ENCODE measurements at regions not wholly inside any gene's neighbourhood (a gene's known extent, or its start where the extent isn't known, plus 50 kb on each side); places are given as distances from the start of the nearest gene placed in this dataset.

DNA sequence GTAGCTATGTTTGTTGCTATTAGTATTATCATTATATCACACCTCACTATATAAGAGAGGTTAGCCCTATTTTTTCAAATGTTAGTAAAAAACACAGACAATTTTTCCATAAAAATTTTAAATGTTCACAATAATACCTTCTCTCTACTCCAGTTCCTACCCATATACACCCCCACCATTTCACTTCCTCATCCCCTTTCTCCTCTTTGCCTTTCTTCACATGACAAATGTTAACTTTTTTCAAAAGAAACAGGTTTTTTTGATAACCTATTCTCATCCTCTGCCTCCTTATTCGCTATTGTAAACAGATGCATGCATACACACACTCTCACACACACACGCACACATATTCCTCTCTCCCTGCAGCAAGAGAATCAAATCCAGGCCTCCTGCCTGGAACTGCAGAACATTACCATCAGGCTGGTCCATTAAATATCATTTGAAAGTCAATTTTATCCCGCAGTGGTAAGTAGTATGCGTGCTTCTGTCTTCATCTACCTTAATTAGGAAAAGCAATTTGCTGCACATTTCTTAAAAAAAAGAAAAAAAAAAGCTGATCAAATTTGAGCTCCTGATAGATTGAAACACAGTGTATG, 55.5 kb downstream of the MID1IP1 start:
- no peak for DNase-seq

DNA sequence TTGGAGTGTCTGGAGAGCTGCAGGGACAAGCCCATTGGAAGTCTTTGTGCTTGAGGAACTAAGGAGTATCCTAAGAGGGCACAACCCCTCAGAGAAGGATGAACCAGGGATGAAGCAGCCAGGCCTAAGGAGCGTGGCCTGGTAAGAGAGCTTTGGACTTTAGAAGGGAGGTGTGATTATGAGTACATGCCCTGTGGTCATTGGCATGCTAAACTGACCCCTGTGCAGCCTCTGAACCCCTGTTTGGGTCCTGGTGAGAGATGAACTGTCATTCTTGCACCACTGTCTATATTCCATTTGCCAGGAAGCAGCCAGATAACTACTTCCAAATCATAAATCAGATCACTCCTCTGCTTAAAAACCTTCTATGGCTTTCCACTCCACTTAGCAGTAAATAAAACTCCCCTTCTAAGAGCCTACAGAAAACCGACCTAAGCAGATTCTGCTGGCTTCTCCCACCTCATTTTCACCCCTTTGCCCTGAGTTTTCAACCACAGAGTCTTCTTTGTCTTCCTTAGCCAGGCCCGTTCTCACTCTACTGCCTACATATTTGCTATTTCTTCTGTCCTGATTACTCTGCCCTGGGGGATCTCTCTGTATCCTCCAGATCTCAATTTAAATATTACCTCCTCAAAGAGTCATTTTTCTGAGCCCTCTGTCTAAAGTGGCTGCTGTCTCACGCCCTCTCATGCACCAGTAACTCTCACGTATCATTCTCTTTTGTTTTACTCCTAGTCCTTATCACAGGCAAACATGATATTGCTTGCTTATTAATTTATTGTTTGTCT, 56.7 kb downstream of the MID1IP1 start:
- DNase-seq, result no peak

DNA sequence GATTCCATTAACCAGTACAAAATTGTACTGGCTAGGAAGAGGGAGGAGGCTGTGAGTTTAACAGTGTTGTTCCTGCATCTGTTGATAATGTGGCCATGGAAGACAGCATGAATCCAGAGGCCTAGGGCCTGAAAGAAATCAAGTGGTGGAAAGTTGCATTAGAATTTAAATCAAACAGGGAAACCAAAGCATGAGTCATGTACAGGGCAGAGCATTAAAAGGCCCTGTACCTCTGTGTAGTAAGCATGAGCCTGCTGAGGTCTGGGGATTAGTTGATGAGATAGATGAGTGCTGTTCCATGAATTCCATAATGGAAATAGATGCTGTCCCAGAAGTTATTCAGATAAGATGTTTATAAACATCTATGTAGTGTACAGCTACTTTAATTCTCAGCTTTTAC, 58.3 kb downstream of the MID1IP1 start:
- DNase-seq, result no peak

DNA sequence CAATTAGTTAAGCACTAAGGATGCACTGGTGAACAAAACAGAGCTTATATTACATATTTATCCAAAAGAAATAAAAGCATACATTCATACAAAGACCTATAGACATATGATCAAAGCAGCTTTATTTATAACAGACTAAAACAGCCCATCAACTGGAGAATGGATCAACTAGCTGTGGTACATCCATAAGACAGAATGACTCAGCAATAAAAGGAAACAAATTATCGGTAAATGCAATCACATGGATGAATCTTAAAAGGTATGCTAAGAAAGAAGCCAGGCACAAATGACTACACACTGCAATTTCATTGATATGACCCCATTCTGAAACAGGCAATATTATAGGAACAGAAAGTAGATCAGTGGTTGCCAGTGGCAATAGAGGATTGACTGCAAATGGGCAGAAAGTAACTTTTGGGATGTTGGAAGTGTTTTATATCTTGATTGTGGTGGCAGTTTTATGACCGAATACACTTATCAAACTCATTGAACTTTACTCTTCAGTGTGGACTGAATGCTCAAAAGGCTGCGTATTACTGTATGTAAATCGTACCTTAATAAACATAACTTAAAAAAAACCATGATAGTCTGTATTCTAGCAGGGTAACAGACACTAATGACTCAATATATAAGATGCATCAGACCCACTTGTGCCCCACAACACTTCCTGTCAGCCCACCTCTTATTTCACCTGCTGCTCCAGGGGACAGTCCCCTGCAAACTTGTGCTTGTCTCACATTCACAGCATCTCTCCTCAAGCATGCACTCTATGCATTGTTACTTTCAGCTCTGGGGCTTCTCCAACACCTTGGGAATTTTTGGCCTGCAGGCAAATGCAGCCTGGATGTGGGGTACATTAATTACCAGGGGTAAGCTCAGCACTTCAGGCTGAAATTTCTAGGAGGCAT, 59.1 kb downstream of the MID1IP1 start:
- DNase-seq, result no peak

DNA sequence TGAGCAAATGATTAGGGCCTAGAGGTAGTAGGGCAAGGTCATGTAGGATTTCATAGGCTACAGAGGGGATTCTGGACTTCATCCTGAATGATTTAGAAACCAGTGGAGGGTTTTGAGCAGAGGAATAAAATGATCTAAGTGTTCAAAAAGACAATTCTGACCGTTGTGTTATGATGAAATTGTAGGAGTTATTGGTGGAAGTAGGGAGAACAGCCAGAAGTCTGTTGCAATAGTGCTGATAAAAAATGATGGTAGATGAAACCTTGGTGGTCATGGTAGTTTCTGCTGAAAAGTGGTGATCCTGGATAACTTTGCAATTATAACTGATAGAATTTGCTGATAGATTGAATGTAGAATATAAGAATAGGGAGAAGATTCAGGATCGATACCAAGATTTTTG, 60.2 kb downstream of the MID1IP1 start:
- peak in 1 of 2 experiments; percentile 10 for DNase-seq

DNA sequence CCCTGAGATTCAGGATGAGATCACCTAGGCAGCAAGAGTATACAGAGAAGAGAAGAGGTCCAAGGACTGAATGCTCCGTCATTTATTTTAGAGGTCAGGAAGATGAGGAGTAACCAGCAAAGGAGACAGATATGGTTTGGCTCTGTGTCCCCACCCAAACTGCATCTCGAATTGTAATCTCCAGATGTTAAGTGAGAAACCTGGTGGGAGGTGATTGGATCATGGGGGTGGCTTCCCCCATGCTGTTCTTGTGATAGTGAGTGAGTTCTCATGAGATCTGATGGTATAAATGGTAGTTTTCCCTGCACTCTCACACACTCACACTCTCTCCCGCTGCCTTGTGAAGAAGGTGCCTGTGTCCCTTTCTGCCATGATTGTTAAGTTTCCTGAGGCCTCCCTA, 60.8 kb downstream of the MID1IP1 start:
- no peak for DNase-seq

DNA sequence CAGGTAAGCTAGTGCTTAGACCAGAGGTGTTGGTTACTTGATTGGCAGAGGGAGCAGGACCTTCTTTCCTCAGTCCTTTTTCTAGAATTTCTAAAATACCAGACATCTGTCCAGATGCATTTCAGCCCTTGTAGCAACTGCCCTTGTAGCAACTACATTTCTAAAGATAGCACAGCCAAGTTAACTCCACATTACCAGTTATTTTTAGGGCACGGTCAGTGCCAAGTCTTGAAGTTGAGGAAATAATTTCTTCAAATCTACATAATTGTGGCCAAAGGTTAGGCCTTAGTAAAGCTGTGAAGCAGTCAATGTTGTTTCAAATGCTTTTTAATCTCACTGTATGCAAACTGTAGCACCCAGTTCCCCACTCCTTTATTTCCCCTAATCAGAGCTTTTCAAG, 62.9 kb downstream of the MID1IP1 start:
- DNase-seq, result no peak

DNA sequence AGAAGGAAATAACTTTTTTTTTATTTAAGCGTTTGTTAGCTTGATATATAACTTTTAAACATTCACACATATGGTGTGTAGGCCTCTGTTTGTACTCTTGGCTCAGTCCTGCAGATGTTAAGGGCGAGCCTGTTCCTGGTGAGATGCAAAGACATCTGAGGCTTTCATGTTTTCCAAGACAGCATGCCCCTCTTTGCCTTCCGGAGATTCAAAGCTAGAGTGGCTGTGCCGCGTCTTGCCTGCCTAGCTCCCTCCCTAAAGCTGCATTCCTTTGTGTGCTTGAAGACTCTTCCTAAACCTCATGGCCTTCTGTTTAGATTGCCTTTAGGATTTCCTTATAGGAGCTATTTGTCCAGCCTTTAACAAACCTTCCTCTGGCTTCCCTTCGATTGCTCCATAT, 67.1 kb downstream of the MID1IP1 start:
- no peak for DNase-seq

DNA sequence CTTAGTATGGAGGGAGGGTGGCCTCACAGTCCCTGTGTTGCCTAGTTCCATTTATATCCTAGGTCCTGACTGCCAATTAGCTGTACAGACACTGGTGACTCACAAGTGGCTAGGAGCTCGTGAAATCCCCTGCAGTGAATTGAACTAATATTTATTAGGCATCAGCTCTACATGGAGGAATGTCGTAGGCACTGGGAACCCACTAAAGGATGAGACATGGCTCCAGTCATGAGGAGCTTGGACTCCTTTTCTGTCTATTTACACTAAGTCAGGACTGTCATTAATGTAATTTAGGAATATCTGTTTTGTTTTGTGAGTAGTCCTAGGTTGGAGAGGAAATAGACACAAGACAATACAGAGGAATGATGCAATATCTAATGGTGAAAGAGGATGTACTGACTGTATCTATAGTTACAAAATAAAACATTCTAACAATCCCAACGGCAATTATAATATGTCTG, 67.7 kb downstream of the MID1IP1 start:
- DNase-seq, result peak; percentile 70 to 73

DNA sequence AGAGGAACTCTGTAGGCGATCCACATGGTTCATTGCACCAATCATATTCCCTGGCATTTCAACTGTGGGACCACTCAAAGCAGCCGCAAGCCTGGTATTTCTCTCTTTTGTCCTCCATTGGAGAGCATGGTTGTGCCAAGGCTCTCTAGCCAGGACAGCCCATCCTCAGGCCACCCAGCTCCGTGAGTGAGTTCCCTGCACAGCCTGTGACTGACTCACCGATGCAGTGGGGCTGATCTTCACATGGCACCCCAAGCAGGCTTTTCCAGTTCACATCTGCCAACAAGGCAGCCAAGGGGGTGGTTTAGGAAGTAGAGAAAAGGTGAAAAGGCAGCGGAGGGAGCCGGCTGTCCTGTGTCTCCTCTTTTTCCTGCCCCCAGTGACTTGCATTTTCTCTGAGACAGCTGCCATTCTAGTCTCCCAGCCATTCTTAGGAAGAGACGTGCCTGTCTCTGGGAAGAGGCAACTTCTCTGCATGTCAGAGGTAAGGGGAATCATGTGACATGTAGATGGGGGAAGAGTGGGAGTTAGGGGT, 69.2 kb downstream of the MID1IP1 start:
- DNase-seq, result no peak

DNA sequence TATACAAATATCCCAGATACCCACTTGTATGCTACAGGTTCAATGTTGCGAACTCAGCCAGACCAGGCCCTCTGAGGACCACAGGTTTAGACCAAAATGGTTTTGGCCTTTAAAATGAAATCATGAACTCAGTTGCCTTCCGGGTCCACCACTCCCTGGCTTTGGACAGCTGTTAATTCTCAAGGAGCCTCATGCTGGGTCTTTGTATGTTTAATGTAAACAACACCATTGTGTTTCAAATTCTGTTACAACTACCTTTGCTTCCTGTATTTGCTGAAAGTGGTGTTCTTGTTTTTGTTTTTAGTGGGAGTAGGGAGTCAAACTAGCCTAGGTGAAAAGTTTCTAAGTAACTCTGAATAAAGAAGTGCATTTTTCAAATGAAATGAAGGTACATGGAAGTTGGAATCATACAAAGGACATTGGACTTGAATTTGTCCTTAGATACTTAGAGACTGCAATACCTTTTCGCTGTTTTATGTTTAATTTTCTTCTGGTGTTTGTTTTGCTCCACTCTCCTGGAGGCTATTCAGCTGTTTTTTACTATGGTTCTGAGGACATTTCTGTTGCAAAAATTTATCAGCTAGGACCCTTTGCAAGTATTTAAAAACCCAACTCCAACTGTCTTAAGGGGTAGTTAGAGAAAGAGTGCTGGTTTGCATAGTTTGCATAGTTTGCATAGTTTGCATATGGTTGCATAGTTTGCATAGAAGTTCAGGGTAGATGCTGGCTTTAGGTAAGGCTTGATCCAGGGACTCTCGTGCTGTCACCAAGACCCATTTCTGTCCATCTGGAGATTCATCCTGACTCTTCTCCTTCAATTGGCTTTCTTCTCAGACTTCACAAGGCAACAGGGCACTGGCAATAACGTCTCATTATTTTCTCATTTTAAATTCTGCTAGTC, 70.1 kb downstream of the MID1IP1 start:
- DNase-seq, result no peak

DNA sequence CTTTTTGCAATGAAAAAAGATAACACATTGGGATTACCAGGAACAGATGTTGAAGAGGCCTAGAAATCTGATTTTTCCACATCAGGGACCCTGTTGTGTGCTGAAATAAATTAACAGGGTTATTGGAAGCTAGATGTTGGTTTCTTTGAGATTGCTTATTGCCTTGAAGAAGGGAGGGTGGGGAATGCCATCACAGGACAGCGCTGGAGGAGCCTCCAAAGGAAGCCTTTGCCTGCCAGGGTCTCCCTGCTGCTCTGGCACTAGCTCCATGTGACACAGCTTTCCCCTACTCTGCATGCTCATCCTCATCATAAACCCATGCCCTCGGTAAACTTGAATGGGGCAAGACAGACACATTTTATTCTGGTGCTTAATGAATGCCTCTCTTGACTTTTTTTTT, 76.1 kb downstream of the MID1IP1 start:
- DNase-seq, result no peak

DNA sequence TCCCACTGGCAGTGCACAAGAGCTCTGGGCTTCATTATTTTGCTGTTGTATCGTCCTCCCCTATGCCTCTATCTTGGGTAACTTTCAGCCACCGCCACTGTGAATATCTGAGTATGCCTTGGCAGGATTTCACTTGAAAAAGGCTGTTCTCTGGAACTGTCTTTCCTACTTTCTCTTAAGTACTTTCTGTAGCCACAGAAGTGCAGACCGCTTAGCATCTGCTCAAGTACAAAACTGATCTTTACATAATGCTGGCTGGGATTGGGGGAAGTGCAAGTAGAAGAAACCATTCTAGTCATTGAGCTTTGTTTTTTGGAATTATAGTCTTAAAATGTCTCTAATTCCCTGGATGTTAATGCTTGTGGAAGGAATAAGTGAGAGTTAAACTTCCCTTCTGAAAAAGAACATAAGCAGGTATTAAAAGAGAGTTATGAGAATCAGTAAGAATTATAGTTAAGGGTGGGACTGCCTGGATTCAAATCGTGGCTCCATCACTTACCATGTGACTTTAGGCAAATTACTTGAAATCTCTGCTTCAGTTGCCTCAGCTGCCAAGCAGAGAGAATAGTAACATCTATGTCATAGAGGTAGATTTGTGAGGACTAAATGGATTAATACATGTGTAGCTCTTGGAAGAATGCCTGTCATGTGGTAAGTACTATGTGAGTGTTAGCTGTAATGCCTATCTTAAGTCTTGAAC, 77.5 kb downstream of the MID1IP1 start:
- no peak for DNase-seq

DNA sequence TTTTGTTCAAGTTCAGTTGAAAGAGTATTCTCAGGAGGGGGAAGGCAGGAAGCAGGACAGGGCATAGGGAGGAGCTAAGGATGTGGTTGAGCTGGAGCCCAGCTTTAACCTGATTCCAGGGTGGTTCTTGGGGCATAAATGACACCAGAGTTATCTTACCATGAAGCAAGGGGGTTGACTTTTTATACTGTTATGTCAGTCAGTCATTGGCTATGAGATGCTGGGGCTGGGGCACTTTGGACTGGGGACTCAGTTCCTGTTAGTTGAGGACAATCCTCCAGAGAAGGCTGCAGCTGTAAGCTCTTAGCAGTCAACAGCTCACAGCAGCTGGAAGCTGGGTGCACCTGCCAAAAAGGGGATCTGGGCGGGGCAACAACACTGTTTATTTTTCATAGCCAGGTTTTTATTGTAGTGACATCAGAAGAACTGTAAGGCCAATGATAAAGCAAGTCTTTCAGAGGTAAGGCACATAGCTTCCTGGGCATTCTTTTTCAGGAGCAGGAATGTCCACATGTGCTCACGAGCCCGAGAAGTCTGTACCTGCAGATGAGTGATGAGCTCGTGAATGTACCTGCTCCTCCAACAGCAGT, 78.5 kb downstream of the MID1IP1 start:
- peak; percentile 4 to 9 for DNase-seq

DNA sequence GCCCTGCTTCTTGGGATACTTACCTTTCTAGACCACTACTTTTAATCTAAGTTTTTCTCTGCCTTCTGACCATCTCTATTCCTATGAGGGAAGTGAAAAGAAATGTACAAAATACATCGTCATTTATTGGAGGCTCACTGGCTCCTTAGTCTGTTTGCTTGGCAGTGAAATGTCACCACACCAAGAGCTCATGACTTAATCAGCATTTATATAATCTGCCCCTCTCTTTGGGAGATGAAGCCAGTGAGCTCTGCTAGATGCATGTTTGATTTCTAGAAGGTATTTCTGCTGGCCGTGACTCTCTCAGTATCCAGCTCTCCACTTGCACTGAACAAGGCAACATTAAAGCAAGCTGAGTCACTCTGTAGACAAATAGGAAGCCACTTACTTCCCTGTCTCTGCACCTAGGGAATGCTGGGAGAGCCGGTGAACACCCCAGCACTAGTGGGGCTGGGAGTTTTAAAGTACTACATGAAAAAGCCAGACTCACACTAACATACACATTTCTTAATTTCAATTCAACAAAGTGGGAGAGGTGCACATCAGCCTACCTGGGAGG, 79.1 kb downstream of the MID1IP1 start:
- no peak for DNase-seq

DNA sequence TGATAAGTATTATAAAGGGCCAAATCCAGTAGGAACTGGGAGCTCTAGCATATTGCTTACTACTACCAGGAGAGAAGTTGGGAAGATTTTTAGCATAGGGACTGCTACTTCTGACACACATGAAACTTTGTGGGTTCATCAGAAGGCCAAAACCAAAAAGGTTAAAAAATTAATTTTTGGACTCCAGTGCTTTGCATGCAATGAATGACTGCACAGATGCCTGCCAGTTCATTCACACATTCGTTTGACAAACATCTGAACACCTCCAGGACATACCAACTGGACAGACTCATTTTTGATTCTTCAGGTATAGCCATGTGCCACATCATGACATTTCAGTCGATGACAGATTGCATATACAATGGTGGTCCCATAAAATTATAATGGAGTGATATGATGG, 79.8 kb downstream of the MID1IP1 start:
- DNase-seq, result no peak

DNA sequence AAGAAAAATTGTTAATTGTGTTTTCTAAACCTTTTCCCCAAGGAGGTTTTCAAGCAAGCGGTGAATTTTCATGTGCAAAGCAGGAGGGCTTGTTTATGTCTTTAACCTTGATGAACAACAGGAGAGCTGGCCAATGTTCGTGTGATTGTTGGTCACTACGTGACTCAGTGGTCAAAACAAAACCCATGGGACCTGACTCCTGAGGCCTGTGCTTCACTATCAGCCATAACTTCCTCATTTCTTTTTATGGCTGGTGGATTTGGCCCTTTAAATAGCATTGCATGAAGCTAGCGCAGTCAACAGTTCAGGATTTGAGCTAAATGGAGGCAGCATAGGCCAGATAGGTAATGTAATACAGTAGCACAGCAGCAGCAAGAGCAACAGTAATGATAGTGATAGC, 80.5 kb downstream of the MID1IP1 start:
- no peak for DNase-seq

DNA sequence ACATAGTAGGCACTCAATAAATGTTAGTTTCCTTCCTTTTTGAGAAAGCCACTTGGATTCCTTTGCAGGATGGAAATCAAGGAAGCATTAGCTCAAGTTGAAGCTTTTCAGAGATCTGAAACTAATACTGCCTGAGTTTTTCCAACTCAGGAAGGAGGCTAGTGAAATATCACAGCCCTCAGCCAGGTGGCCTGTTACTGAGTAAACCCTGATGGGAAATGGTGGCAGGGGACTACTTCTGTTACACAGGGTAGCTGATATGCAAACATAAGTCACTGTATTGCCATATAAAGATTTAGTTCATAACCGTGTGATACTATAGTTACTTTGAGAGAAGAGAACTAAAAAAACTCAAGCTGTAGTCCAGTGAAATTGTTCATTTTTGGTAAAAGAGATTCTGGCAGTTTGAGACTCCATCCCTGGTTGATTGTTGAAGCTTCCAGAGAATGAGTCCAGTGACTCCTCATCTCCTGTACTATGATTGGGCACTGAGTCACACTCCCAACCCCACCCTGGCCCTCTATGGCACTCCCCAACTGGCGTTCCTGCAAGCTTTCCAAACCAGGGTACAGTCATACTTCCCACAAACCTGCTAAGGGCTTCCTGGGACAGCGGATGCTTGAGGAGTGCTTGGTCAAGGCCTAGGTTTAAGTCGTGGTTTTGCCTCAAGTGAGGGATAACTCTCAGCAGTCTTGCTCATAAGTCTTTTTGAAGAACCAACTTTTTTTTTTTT, 81.8 kb downstream of the MID1IP1 start:
- DNase-seq, result no peak

DNA sequence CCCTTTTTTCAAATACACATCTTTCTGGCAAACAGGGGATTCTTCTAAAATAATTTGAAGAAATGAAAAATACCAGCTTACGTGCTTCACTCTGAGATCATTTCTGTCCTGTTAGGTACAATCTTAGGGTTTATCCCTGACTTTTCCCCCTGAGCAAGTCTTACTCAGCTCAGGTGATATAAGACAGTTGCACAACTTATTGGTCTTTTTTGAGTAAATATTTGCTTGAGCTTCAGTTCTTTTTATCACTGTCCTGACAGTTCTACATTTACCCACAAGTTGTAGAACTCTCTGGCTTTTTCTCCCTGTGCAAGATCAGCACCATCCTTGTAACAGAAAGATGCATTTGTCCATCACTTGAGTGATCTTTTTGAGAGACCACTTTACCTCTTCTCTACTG, 84.9 kb downstream of the MID1IP1 start:
- DNase-seq, result no peak

DNA sequence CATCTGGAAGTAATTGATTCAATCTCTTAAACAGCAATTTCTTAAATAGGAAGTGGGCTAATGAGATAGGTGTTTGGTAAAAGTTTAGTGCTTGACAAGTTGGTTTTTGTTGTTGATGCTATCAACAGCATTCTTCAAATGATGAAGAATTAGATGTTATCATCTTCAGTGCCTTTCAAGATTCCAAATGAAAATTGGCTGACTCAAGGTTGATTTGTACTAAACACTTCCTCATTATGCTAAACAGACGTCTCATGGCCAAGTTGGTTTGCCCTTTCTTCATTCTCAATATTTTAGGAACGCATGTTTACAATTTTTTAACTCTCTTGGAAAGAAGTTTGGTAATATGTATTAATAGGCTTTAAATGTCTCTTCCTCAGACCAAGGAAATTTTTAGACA, 86.0 kb downstream of the MID1IP1 start:
- no peak for DNase-seq

Measured in AML-193 (cell line).